HG03103 (cell line): ENCODE measurements at regions not wholly inside any gene's neighbourhood (a gene's known extent, or its start where the extent isn't known, plus 50 kb on each side); places are given as distances from the start of the nearest gene placed in this dataset.
"Not testable (repeated sequence)": the region's sequence is repeated elsewhere in the genome, so short reads cannot be mapped to it uniquely, and the experiment has no call there.

Experiments used
- ATAC-seq: cut with Tn5 transposase; IDR thresholded peaks from one replicate; pipeline ENCODE4 v1.9.1; 2021; ENCODE audit warnings: low read depth; ENCODE audit not compliant: unreplicated experiment

DNA sequence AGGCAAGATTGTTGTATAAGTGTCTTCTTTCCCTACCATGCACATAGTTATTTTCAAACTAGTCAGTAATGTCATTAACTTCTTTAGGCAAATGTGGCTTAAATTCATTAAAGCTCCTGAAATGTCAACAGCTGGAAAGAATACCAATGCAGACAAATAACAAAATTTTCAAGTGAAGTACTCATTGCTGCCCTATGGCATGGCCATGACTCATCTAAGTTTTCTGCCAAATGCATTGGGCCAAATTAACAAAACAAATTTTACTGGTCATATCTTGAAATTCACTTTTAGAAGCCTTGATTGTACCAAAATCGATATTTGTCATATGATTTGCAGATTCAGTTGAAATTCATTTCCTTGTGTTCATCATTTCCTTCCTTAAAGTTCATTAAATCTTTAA is 915.9 kb downstream of the SLC6A15 start:
- ATAC-seq: no peak

DNA sequence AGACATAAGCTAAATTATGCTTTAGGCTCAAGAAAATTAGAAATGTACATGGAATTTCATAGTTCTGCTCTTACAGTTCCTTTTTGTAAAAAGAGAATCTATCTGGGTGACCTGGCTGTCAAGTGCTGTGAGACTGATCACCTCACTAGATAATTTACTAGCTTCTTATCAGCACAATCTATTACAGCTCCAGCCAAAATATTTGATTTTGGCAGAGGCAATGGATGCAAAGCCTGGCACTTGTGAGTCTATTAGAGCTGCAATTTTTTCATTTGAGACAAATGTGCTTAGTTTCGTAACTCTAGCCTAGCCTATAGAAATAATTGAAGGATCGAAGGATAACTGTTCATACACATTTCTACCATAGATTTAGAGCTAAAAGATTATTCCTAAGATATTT is 927.5 kb downstream of the SLC6A15 start:
- ATAC-seq: no peak

DNA sequence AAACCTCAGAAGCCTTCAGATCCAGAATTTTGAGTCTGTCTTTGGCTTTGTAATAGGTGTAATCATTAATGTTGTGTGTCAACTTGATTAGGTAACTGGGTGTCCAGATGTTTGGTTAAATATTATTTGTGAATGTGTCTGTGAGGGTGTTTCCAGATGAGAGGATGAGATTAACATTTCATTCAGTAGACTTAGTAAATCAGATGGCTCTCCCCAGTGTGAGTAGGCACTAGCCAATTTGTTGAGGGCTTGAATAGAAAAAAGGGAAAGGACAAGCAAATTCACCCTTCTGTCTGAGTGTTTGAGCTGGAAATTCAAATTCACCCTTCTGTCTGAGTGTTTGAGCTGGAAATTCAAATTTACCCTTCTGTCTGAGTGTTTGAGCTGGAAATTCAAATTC is 932.2 kb downstream of the SLC6A15 start:
- no peak for ATAC-seq

DNA sequence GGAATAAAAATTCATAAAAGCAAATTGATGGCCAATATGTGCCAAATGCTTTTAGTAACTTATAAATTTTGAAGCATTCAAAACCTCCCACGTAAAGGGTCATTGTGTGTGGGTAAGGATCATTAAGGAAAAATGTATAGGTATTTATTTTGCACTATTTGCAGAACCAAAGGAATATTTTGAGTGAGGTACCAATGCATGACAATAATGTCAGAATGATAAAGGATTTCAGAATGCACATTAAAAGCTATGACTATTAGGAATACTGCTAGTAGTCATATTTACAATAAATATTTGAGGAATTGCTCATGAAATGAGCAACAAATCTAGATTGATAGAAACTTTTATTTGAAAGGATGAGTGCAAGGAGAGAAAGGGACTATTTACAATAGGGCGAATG is 932.8 kb downstream of the SLC6A15 start:
- no peak for ATAC-seq

DNA sequence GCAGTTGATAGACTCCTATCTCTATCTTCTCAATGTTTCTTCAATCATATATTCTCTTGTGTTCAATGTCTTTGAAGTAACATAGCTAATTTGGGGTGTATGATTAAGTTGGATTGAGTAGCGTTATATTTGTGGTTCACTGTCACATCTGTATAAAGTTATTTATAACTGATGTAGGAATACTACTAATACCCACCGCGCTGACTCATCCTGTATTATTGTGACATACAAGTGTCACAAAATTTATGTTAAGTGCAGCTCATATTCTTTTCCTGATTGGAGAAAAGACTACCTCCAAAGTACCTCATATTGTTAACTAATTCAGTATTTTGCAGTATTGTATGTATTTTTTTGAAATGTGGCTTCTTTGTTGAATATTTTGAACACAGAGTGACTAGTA is 940.8 kb downstream of the SLC6A15 start:
- no peak for ATAC-seq

DNA sequence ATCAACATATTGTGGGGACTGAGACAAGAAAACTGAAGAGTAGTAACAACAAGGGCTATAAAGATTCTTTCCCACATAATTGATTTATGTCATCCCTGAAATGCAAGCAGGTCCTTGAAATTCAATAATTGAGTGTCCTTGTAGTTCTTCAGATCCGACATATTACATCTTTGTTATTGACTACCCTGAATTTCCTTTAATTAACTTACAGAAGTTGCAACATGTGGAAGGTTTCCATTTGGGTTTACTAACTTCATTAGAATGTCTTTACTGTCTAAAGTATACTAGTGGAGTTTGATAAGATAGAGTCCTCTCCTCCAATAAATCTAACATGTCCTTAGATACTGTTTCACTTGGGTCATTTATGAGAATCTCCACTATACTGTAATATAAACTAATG is 951.8 kb downstream of the SLC6A15 start:
- no peak for ATAC-seq

DNA sequence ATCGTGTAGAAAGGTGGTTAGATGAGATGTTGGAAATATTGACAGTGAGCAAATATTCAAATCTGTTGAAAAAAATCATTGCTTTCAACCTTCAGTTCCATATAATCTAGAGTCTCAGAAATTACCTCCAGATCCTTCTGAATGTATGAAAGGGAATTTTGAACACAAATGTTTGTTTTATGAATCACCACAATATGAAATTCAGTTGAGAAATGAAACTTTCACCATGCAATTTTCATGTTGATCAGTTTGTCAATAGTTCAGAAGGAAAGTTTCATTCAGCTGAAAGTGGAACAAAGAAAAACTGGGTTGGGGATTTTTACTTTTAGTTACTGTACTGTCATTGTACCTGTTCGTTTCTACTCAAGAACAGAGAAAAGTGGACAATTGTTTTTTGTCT is 953.6 kb downstream of the SLC6A15 start:
- no peak for ATAC-seq

DNA sequence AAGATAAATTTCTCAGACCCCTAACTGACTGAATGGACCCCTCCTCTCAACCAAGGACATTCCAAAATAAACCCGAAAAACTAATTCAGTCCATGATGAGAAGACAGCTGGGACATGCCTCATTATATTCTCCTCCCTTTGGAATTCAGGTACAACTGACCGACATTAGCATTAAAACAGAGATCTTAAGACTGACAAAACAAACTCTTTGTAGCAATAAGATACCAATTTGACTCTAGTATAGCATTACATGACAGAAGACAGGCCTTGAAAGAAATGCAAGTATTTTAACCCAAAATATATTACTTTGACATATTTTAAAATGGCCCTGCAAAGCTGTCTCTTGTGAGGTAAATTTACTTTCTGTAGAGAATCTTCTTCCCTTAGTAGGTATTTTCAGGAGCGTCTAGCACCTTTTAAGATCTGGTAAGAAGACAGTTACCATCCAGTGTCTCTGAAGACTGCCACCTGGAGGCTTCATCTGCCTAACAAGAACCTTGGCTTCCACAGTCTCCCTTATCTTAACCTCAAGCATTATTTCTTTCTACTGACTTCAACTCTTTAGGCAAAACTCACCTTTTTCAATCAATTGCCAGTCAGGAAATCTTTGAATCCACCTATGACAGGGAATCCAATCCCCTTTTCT is 957.5 kb downstream of the SLC6A15 start:
- ATAC-seq: no peak

DNA sequence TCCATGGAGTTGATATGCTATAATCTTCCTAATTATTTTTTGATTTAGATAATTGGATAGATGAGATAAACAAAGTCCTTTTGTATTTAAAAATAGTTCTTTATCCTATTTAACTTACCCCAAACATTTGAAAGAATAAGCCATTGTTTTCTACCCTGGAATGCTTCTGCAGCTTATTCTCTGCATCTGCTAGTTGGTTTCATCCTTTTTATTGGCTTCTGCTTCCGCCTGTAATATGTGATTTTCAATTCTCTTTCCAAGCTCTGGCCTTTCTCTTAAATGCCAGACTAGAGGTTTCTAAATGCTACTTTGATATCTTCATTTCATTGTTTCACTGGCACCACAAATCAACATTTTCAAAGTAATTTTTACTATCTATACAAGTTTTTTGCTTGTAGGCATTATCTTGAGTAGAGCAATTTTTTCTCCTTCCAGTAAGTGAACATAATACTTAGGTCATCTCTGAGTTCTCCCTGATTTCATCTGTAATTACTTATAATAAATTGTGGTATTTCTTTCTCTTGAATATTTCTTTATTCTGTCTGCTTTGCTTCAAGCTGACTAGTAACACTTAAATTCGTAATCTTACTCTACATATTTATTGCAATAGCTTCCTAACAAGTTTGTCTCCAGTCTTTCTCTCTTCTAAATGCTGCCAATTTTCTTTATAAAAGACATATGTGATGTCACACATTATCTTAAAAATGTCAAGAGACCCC is 958.4 kb downstream of the SLC6A15 start:
- ATAC-seq: no peak

DNA sequence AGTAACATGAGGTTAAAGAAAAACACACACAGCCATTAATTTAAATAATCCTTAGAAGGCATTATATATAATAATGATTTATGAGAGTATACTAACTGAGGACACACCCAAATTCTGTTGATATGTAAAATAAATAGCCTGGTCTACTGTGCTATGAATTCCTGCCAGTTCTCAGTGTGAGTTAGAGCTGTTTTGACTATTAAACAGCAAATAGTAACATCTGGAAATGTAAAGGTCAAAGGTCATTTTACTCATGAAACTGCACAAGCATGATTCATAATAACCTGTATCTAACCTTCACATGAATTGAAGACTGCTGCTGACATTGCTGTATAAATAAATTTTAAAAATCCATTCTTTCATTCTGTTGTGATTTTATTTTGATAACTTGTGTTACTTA is 966.7 kb downstream of the SLC6A15 start:
- no peak for ATAC-seq

DNA sequence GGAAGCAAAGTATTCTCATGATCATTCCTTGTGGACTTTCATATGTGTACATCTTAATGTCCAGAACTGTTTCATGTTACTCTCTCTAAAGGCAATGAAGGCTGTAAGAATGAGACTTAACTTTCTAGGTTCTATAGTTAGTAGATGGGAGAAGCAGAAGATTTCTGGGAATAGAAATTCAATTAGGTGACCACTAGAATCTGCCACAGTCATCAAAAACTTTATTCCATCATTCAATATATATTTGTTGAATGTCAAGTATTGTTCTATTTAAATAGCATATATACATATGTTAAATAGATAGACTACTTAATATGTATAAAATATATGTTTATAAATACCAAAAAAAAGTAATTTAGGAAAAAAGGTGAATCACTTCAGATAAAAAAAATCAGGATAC is 972.9 kb downstream of the SLC6A15 start:
- ATAC-seq: no peak

DNA sequence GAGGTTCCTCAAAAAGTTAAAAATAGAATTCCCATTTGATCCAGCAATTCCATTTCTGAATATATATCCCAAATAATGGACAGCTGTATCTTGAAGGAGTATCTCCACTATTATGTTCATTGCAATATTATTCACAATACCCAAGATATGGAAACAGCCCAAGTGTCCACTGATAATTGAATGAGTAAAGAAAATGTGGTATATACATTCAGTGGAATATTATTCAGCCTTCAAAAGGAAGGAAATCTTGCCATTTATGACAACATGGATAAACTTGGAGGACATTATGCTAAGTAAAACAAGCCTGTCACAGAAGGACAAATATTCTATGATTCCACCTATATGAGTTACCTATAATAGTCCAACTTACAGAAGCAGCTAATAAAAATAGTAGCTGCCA is 979.0 kb downstream of the SLC6A15 start:
- ATAC-seq: no peak

DNA sequence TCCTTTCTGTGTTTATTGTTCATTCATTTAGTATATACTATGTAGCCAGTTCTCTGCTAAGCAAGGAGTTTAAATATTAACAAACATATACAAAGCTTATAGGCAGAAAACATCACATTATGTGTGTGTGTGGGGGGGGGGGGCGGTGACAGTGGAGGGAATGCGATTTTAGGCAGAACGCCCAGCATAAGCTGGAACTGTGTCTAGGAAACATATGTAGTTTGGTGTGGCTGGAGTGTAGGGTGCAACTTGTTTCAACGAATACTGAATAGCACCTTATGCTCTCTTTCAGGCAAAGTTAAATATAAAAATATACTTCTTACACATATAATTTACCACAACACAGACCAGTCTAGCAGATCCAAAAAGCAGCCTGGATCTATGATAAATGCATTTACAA is 980.6 kb downstream of the SLC6A15 start:
- ATAC-seq: no peak

DNA sequence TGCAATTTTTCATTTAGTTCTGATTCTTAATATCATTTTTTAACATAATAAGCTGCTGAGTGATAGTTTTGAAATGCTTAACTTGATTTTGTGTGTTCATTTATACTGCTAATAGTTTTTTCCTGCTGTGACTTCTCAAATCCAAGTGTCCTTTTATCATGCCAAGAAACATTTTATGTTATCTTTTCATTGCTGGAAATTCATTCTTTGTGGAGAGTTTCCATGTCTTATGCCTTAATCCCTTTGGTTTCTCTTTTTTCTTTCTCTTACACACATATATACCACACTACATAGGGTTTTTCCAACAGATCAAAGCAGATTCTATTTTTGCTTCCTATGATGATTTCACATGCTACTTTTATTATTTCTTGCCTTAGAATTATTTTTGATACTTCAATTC is 981.1 kb downstream of the SLC6A15 start:
- ATAC-seq: no peak

DNA sequence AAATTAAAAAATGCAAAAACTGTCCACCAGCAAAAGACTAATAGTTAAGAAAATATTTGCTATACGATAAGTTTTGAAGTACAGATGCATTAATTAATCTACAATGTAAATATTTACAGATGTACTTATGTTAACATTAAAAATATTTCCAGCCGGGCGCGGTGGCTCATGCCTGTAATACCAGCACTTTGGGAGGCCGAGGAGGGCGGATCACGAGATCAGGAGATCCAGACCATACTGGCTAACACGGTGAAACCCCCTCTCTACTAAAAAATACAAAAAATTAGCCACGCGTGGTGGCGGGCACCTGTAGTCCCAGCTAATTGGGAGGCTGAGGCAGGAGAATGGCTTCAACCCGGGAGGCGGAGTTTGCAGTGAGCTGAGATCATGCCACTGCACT is 982.8 kb downstream of the SLC6A15 start:
- not testable (repeated sequence) for ATAC-seq

DNA sequence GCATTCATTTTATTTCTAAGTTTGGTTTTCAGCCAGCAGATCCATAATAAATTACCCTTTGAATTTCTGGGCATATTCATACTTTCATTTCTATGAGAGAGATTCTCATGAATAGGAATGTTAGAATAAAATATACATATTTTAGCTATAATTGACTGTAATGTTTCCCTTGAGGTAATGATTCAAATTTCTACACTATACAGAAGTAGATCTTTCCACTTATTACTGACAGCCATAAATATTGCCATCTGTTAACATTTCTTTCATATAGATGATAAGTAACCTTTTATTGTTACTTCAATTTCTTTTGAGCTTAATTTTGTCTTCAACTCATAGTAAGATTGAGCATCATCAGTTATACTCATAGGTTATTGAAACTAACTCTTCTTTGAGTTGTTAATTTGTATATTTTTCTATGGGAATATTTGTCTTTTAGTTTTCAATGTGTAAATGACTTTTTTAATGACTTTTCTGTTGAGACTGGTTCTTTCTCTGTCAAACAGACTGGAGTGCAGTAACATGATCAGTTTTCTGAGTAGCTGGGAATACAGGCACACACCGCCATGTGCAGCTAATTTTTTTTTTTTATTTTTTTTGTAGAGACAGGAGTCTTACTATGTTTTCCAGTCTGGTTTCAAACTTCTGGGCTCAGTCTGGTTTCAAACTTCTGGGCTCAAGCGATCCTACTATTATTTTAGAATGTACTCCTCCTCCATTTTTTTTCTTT is 991.6 kb downstream of the SLC6A15 start:
- no peak for ATAC-seq

DNA sequence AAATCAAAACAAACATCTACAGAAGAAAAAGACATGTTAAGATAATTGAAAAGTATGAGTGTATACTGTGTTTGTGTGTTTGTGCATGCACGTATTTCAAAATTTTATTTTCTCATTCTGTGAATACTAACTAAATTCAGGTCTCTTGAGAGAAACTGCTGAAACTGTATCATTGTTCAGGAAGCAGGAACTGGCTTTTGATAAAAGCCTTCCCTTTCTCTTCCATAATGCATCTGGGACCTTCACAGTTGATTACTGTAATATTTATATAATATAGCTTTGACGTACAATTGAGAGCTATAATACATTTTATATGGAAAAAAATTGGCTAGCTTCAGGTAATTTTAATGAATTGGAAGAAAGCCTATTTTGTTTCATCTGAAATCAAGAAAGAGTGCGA is 993.5 kb downstream of the SLC6A15 start:
- ATAC-seq: no peak

DNA sequence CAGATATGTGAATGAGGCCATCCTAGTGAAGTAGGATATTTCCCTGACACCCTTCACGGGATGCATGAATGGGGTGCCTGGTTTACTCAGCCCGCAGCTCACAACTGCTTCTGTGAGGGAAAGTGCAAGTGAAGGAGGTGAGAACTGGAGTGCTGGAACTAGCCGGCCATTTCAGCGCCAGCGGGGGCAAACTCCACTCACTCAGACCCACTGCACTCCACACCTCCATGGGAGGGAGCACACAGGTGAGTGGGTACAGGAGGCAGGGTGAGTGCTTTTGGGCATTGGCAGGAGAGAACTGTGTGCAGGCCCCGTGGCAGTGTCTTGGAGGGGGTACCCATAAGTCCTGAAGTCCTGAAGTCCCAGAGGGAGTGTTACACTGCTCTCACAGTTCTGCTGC is 1008.4 kb downstream of the SLC6A15 start:
- no peak for ATAC-seq

DNA sequence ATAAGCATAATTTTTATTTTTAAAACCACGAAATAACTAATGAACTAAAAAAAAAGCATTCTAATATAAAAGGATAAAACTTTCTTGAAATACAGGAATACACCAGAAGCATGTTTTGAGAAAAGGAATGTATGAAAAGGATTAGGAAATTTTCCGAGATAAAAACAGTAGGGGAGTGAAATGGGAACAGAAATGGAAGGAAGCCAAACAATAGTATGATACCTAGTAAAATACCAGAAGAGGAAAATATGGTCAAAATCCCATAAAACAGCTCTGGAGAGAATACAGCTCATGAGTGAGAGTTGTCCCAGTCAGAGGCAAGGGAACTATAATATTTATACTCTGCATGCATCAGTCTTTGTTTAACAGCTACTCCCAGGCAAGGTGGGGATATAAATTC is 1016.2 kb downstream of the SLC6A15 start:
- ATAC-seq: no peak

DNA sequence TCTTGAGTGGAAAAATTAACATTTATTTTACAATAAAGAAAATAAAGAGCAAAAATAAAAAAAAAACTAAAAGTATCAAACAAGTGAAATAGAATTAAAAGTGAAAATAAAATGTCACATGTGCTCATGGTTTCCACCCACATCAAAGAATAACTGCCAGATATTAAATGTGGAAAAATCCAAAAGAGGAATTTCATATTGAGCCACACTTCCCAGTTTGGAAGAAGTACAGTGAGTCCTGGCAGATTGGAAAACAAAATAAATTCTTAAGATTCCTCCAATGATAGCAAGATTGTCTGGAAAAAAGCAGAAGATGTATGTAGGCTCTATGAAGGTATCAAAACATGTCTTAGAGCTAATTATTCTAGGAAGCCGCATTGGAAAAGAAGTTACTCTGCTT is 1019.5 kb downstream of the SLC6A15 start:
- no peak for ATAC-seq

DNA sequence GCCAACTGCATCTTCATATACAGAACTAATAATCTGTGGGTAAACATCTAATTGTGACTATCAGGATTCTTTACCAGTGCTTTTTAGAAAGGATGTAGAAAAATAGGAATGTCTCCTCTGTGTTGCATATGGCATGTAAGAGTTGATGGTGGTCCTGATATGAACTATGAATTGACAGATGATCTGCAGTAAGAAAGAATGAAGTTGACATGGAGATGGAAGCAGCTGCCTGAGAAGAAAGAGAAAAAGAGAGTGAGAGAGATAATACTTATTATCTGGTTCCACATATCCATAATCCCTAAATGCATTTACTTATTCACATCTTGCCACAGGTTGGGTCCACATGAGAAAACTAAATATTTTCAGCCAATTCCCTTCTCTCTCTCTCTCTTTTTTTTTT is 1022.9 kb downstream of the SLC6A15 start:
- ATAC-seq: no peak

DNA sequence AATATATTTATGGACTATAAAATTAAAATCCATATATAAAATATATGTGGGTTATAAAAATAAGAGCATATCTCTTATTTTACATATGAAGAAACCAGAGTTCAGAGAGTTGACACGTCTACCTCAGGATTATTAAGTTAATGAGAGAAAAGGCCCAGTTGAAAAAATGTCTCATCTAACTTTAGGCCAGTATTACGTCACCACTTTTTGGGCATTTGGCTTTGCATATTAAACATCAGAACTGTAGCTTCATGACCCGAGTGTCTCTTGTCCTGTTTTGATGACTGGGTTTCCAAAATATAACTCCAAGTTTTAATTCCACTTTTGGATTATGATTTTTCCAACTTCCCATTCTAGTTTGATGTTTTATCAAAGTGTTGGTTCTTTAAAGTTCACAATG is 1026.1 kb downstream of the SLC6A15 start:
- ATAC-seq: no peak
